ENCODE measurements at regions not wholly inside any gene's neighbourhood (a gene's known extent, or its start where the extent isn't known, plus 50 kb on each side); places are given as distances from the start of the nearest gene placed in this dataset.
"Not testable (repeated sequence)": the region's sequence is repeated elsewhere in the genome, so short reads cannot be mapped to it uniquely, and the experiment has no call there.

- no peak for DNase-seq (ENCODE audit: low read depth in 1 of 2, low spot score in 1 of 2)
Observed at GRCh38 chr10:3324612-3325038, 152.0 kb upstream of the PITRM1 start.

GRCh38 chr10:3323865-3324498 is 151.4 kb upstream of the PITRM1 start:
- DNase-seq (ENCODE audit: low read depth in 1 of 2, low spot score in 1 of 2) = no peak

- DNase-seq (ENCODE audit: low read depth in 1 of 2, low spot score in 1 of 2) = no peak
Observed at GRCh38 chr10:3321123-3321522, 148.5 kb upstream of the PITRM1 start.

- DNase-seq (ENCODE audit: low read depth in 1 of 2, low spot score in 1 of 2) = no peak
Observed at GRCh38 chr10:3319811-3320226, 147.2 kb upstream of the PITRM1 start.

- not testable (repeated sequence) for DNase-seq (ENCODE audit: low read depth in 1 of 2, low spot score in 1 of 2)
Observed at GRCh38 chr10:3318480-3318807, 145.9 kb upstream of the PITRM1 start.

GRCh38 chr10:3317553-3318479 is 145.2 kb upstream of the PITRM1 start:
- DNase-seq (ENCODE audit: low read depth in 1 of 2, low spot score in 1 of 2) = not testable (repeated sequence)

- not testable (repeated sequence) for DNase-seq (ENCODE audit: low read depth in 1 of 2, low spot score in 1 of 2)
Observed at GRCh38 chr10:3314445-3315085, 142.0 kb upstream of the PITRM1 start.

- not testable (repeated sequence) for DNase-seq (ENCODE audit: low read depth in 1 of 2, low spot score in 1 of 2)
Observed at GRCh38 chr10:3313784-3314444, 141.3 kb upstream of the PITRM1 start.

- no peak for DNase-seq (ENCODE audit: low read depth in 1 of 2, low spot score in 1 of 2)
Observed at GRCh38 chr10:3312403-3312940, 139.9 kb upstream of the PITRM1 start.

- DNase-seq (ENCODE audit: low read depth in 1 of 2, low spot score in 1 of 2) = no peak
Observed at GRCh38 chr10:3310016-3310784, 137.6 kb upstream of the PITRM1 start.

- DNase-seq (ENCODE audit: low read depth in 1 of 2, low spot score in 1 of 2) = no peak
Observed at GRCh38 chr10:3306050-3306449, 133.5 kb upstream of the PITRM1 start.

GRCh38 chr10:3295582-3296151 is 123.1 kb upstream of the PITRM1 start:
- DNase-seq (ENCODE audit: low read depth in 1 of 2, low spot score in 1 of 2) = no peak

GRCh38 chr10:3294919-3295581 is 122.5 kb upstream of the PITRM1 start:
- DNase-seq (ENCODE audit: low read depth in 1 of 2, low spot score in 1 of 2) = no peak

GRCh38 chr10:3293581-3294431 is 121.2 kb upstream of the PITRM1 start:
- DNase-seq (ENCODE audit: low read depth in 1 of 2, low spot score in 1 of 2) = no peak

GRCh38 chr10:3292636-3293035 is 120.1 kb upstream of the PITRM1 start:
- DNase-seq (ENCODE audit: low read depth in 1 of 2, low spot score in 1 of 2) = no peak

GRCh38 chr10:3290550-3290949 is 118.0 kb upstream of the PITRM1 start:
- DNase-seq (ENCODE audit: low read depth in 1 of 2, low spot score in 1 of 2) = no peak

- no peak for DNase-seq (ENCODE audit: low read depth in 1 of 2, low spot score in 1 of 2)
Observed at GRCh38 chr10:3287572-3288445, 115.2 kb upstream of the PITRM1 start.

- no peak for DNase-seq (ENCODE audit: low read depth in 1 of 2, low spot score in 1 of 2)
Observed at GRCh38 chr10:3282674-3283017, 110.1 kb upstream of the PITRM1 start.
